ENCODE measurements at regions not wholly inside any gene's neighbourhood (a gene's known extent, or its start where the extent isn't known, plus 50 kb on each side); places are given as distances from the start of the nearest gene placed in this dataset.

DNA sequence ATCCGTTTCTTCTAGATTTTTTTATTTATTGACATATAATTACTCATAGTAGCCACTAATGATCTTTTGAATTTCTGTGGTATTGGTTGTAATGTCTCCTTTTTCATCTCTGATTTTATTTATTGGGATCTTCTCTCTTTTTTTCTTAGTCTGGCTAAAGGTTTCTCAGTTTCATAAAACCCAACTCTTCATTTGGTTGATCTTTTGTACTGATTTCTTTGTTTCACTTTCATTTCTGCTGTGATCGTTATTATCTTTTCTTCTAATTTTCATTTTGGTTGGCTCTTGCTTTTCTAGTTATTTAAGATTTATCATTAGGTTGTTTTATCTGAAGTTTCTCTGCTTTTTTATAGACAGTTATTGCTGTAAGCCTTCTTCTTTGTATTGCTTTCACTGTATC is 463.6 kb upstream of the CRIM1 start:
- Histone ChIP-seq H2AFZ (ENCODE audit: low read depth, low read length) (no peak overlapping the region), H3K9ac (ENCODE audit: low read length) (no peak overlapping the region), H3K79me2 (replicated peaks; ENCODE audit: insufficient read depth, low read length) (no peaks in the 10 kb centered on the region), H3K9me2 (ENCODE audit: insufficient read depth, low read length) (no peaks in the 10 kb centered on the region), H3K4me2 (ENCODE audit: low read length) (no peak overlapping the region), H3F3A (ENCODE audit: insufficient read depth, low read length, poor library complexity, severe bottlenecking) (no peaks in the 10 kb centered on the region), H4K20me1 (ENCODE audit: insufficient read depth) (no peaks in the 10 kb centered on the region), H3K4me3 (ENCODE audit: low read length) (no peak overlapping the region), H3K27ac (ENCODE audit: low read length) (no peak overlapping the region), H3K36me3 (ENCODE audit: insufficient read depth, low read length) (no peaks in the 10 kb centered on the region), H3K9me3 (ENCODE audit: low read length) (no peaks in the 10 kb centered on the region), H3K27me3 (ENCODE audit: insufficient read depth, low read depth, low read length) (no peaks in the 10 kb centered on the region)
- TF ChIP-seq RAD21 (conservative IDR thresholded peaks at IDR 0.05) (no peak), REST (IDR thresholded peaks at IDR 0.05; ENCODE audit: borderline replicate concordance) (no peak), SMC3 (conservative IDR thresholded peaks at IDR 0.05; ENCODE audit: poor library complexity) (no peak), EP300 (conservative IDR thresholded peaks at IDR 0.05; ENCODE audit: poor library complexity, severe bottlenecking) (no peak), EZH2 (IDR thresholded peaks at IDR 0.05; ENCODE audit: borderline replicate concordance, insufficient read depth, low read length, poor library complexity, severe bottlenecking) (no peak), MXI1 (conservative IDR thresholded peaks at IDR 0.05; ENCODE audit: poor library complexity, severe bottlenecking) (no peak), POLR2AphosphoS5 (IDR thresholded peaks at IDR 0.05) (no peak), TAF1 (IDR thresholded peaks at IDR 0.05; ENCODE audit: low read depth) (no peak)
- TF ChIP-seq, protein P1, sequence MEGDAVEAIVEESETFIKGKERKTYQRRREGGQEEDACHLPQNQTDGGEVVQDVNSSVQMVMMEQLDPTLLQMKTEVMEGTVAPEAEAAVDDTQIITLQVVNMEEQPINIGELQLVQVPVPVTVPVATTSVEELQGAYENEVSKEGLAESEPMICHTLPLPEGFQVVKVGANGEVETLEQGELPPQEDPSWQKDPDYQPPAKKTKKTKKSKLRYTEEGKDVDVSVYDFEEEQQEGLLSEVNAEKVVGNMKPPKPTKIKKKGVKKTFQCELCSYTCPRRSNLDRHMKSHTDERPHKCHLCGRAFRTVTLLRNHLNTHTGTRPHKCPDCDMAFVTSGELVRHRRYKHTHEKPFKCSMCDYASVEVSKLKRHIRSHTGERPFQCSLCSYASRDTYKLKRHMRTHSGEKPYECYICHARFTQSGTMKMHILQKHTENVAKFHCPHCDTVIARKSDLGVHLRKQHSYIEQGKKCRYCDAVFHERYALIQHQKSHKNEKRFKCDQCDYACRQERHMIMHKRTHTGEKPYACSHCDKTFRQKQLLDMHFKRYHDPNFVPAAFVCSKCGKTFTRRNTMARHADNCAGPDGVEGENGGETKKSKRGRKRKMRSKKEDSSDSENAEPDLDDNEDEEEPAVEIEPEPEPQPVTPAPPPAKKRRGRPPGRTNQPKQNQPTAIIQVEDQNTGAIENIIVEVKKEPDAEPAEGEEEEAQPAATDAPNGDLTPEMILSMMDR (IDR thresholded peaks at IDR 0.05; ENCODE audit: poor library complexity, severe bottlenecking), result no peak

- no peaks in the 10 kb centered on the region for H3K9me3 ChIP-seq (ENCODE audit: low read length)
- no peaks in the 10 kb centered on the region for H4K20me1 ChIP-seq (ENCODE audit: insufficient read depth)
- no peak overlapping the region for H3K9ac ChIP-seq (ENCODE audit: low read length)
- no peaks in the 10 kb centered on the region for H3F3A ChIP-seq (ENCODE audit: insufficient read depth, low read length, poor library complexity, severe bottlenecking)
- no peak overlapping the region for H2AFZ ChIP-seq (ENCODE audit: low read depth, low read length)
- no peaks in the 10 kb centered on the region for H3K79me2 ChIP-seq (replicated peaks; ENCODE audit: insufficient read depth, low read length)
- no peak overlapping the region for H3K4me2 ChIP-seq (ENCODE audit: low read length)
- H3K27ac ChIP-seq (ENCODE audit: low read length), result no peak overlapping the region
- no peaks in the 10 kb centered on the region for H3K36me3 ChIP-seq (ENCODE audit: insufficient read depth, low read length)
- H3K9me2 ChIP-seq (ENCODE audit: insufficient read depth, low read length), result no peaks in the 10 kb centered on the region
- TF ChIP-seq RAD21 (conservative IDR thresholded peaks at IDR 0.05) (no peak), EP300 (conservative IDR thresholded peaks at IDR 0.05; ENCODE audit: poor library complexity, severe bottlenecking) (no peak), SMC3 (conservative IDR thresholded peaks at IDR 0.05; ENCODE audit: poor library complexity) (no peak)
- no peak overlapping the region for H3K4me3 ChIP-seq (ENCODE audit: low read length)
- no peaks in the 10 kb centered on the region for H3K27me3 ChIP-seq (ENCODE audit: insufficient read depth, low read depth, low read length)
Measured at GRCh38 chr2:35891528-35891927, 464.1 kb upstream of the CRIM1 start.

DNA sequence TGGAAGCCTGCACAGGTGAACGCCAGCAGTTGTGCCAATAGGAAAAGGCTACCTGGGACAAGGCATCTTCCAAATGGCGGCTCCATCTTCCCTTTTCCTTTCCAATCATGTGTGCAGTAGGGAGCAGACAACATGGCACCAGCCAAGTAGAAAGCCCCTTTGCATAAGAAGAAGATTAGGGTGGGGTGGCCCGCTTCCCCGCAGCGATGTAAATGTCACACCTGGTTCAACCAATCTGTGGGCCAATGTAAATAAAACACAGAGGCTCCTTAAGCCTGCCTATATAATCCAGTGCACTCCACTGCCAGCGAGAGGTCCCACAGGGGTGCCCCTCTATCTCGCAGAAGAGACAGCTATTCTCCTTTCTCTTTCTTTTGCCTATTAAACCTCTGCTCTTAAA is 468.4 kb upstream of the CRIM1 start:
- Histone ChIP-seq H3K4me3 (ENCODE audit: low read length) (no peak overlapping the region), H3F3A (ENCODE audit: insufficient read depth, low read length, poor library complexity, severe bottlenecking) (no peaks in the 10 kb centered on the region), H3K27ac (ENCODE audit: low read length) (no peak overlapping the region), H4K20me1 (ENCODE audit: insufficient read depth) (no peaks in the 10 kb centered on the region), H3K36me3 (ENCODE audit: insufficient read depth, low read length) (no peaks in the 10 kb centered on the region), H3K4me2 (ENCODE audit: low read length) (no peak overlapping the region), H3K27me3 (ENCODE audit: insufficient read depth, low read depth, low read length) (no peaks in the 10 kb centered on the region), H2AFZ (ENCODE audit: low read depth, low read length) (no peak overlapping the region), H3K79me2 (replicated peaks; ENCODE audit: insufficient read depth, low read length) (no peaks in the 10 kb centered on the region), H3K9ac (ENCODE audit: low read length) (no peak overlapping the region), H3K9me2 (ENCODE audit: insufficient read depth, low read length) (no peaks in the 10 kb centered on the region), H3K9me3 (ENCODE audit: low read length) (no peaks in the 10 kb centered on the region)
- TF ChIP-seq, protein P1 (IDR thresholded peaks at IDR 0.05; ENCODE audit: poor library complexity, severe bottlenecking), result no peak
- no peak for TF ChIP-seq RAD21 (conservative IDR thresholded peaks at IDR 0.05)
- TF ChIP-seq EZH2 (IDR thresholded peaks at IDR 0.05; ENCODE audit: borderline replicate concordance, insufficient read depth, low read length, poor library complexity, severe bottlenecking), result no peak
- no peak for TF ChIP-seq SMC3 (conservative IDR thresholded peaks at IDR 0.05; ENCODE audit: poor library complexity)
- TF ChIP-seq MXI1 (conservative IDR thresholded peaks at IDR 0.05; ENCODE audit: poor library complexity, severe bottlenecking), result no peak
- TF ChIP-seq REST (IDR thresholded peaks at IDR 0.05; ENCODE audit: borderline replicate concordance), result no peak
- TF ChIP-seq EP300 (conservative IDR thresholded peaks at IDR 0.05; ENCODE audit: poor library complexity, severe bottlenecking), result no peak
- TF ChIP-seq POLR2AphosphoS5 (IDR thresholded peaks at IDR 0.05), result no peak
- no peak for TF ChIP-seq TAF1 (IDR thresholded peaks at IDR 0.05; ENCODE audit: low read depth)
